HG03342 (cell line): ENCODE measurements at regions not wholly inside any gene's neighbourhood (a gene's known extent, or its start where the extent isn't known, plus 50 kb on each side); places are given as distances from the start of the nearest gene placed in this dataset.

ENCODE experiments used
- ATAC-seq: cut with Tn5 transposase; IDR thresholded peaks from one replicate; pipeline ENCODE4 v1.9.1; 2021; ENCODE audit warnings: mild to moderate bottlenecking, moderate library complexity; ENCODE audit not compliant: unreplicated experiment

GRCh38 chr11:80512491-80512890 lies 1071.7 kb upstream of the TENM4 start:
- ATAC-seq = no peak

- ATAC-seq = no peak
Observed at GRCh38 chr11:80505771-80506170, 1064.9 kb upstream of the TENM4 start.

GRCh38 chr11:80503990-80504389 lies 1063.2 kb upstream of the TENM4 start:
- ATAC-seq = no peak

GRCh38 chr11:80502511-80502910 lies 1061.7 kb upstream of the TENM4 start:
- no peak for ATAC-seq

GRCh38 chr11:80495116-80495515 lies 1054.3 kb upstream of the TENM4 start:
- ATAC-seq = no peak

- ATAC-seq = no peak
Observed at GRCh38 chr11:80487952-80488351, 1047.1 kb upstream of the TENM4 start.

GRCh38 chr11:80486678-80487077 lies 1045.8 kb upstream of the TENM4 start:
- ATAC-seq = no peak

GRCh38 chr11:80477178-80477577 lies 1036.3 kb upstream of the TENM4 start:
- no peak for ATAC-seq

GRCh38 chr11:80473562-80473961 lies 1032.7 kb upstream of the TENM4 start:
- ATAC-seq = peak; percentile 59

- no peak for ATAC-seq
Observed at GRCh38 chr11:80469871-80470270, 1029.0 kb upstream of the TENM4 start.

- ATAC-seq = no peak
Observed at GRCh38 chr11:80466570-80466969, 1025.7 kb upstream of the TENM4 start.

GRCh38 chr11:80462211-80462610 lies 1021.4 kb upstream of the TENM4 start:
- ATAC-seq = no peak

GRCh38 chr11:80458376-80458775 lies 1017.5 kb upstream of the TENM4 start:
- no peak for ATAC-seq

GRCh38 chr11:80457823-80458222 lies 1017.0 kb upstream of the TENM4 start:
- no peak for ATAC-seq

GRCh38 chr11:80455818-80456217 lies 1015.0 kb upstream of the TENM4 start:
- ATAC-seq = no peak

- no peak for ATAC-seq
Observed at GRCh38 chr11:80451105-80451504, 1010.3 kb upstream of the TENM4 start.

- ATAC-seq = no peak
Observed at GRCh38 chr11:80448709-80449108, 1007.9 kb upstream of the TENM4 start.

- ATAC-seq = no peak
Observed at GRCh38 chr11:80443177-80443576, 1002.3 kb upstream of the TENM4 start.

GRCh38 chr11:80441821-80442220 lies 1001.0 kb upstream of the TENM4 start:
- ATAC-seq = no peak

GRCh38 chr11:80440835-80441234 lies 1000.0 kb upstream of the TENM4 start:
- no peak for ATAC-seq

- no peak for ATAC-seq
Observed at GRCh38 chr11:80436547-80436946, 995.7 kb upstream of the TENM4 start.

- ATAC-seq = no peak
Observed at GRCh38 chr11:80435345-80435744, 994.5 kb upstream of the TENM4 start.

- ATAC-seq = no peak
Observed at GRCh38 chr11:80432057-80432456, 991.2 kb upstream of the TENM4 start.
